Kidney glomerular epithelial cell (primary cell): ENCODE measurements at regions not wholly inside any gene's neighbourhood (a gene's known extent, or its start where the extent isn't known, plus 50 kb on each side); places are given as distances from the start of the nearest gene placed in this dataset.

Source experiments
- DNase-seq: peaks from one replicate; lab custom pipeline; 2025; lab: John Stamatoyannopoulos, UW

DNA sequence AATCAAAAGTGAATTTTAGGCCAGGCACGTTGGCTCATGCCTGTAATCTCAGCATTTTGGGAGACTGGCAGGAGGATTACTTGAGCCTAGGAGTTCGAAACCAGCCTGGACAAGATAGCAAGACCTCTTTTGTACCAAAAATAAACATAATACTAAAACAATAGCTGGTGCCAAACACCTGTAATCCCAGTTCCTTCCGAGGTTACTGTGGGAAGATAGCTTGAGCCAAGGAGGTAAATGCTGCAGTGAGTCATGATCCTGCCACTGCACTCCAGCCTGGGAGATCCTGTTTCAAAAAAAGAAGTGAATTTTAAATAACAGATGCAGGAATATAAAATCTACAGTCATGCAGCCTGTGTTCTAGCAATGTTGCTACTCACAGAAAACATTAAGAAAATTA is 488.3 kb downstream of the PPARGC1A start:
- DNase-seq = no peak

DNA sequence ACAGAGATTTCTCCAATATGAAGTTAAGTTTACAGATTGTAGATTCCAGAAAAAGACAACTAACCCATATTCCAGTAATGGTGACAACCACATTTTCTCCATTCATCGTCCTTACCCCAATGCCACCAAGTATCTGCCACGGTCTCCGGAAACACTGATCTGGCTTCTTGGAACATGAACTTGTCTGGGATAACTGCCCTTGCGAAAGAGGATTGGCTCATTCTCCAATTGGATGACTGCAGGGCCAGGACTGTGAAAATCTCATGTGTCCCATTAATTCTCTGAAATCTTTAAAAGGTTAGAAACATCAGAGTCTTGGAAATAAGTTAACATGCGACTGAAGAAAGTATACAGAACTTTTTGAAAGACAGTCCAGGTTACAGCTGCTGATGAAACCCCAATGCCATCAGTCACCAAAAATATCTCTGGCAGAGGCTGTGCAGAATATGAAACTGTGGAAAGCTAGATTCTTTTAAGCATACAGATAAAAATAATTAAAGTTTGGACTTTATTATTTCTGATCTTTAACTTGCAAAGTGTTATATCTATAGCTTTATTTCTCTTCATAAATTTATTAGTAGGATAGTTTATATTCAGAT is 496.9 kb downstream of the PPARGC1A start:
- no peak for DNase-seq

DNA sequence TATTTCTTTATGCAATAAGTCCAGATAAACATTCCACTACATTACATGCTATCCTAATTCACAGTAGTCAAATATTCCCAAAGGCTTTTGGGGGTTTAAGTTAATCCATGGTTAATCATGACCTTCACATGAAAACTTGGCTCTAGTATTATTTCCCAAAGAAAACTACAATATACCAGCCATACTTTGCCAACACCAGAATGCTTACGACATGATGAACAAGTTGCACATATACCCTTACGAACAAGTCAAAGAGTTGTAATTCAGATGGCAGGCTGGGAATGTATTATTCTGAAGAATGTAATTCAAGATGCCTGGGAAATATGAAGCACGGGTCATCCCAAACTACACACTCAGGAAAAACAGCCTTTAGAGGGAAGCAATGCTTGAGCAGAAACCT is 499.6 kb downstream of the PPARGC1A start:
- no peak for DNase-seq

DNA sequence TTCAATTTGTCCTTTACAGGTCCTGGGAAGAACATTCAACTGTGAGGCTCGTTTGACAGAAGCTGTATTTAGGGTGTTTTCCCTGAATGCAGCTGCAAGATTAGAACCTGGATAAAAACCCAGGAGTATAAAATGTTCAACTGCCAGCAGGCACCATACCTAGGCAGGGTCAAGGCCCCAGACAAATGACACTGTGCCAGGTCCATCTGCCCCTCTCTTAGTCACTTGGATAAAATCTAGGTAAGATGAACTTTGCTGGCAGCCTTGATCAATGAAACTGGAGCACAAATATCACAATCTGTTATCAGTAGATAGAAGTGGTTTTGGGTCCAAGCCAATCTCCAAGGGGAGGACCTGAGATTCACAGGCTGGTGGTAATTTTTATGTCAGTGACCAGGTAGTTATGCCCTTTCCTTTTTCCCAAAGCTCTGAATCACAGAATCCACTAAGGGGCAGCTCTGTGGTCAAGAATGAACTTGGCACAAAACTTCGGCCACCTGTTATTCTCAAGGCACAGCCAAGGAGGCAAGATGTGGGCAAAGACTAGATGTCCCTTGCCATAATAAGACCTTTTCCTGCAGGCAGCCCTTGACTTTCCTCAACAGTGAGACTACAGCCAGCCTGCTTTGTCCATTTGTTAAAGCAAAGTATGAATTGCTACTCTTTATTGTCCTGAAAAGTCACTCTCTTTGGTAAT is 501.0 kb downstream of the PPARGC1A start:
- no peak for DNase-seq

DNA sequence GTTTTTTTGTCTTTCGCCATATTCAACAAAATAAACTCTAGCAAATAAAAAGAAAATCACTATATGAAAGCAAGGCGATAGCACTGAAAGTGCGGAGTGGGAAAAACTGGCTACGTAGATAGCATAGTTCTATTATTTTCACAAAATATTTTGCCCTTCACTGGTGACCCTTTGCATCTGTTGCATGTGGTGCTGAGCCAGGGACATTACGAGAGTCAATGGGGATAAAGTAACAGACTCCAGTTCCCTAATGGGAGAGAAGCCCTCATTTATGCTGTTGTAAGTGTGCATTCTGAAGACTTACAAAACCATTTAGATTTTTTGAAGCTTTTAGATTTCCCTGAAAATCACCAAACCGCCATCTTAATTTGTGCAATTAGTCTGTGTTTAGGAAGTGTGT is 501.6 kb downstream of the PPARGC1A start:
- no peak for DNase-seq

GRCh38 chr4:23384741-23385140 is 505.1 kb downstream of the PPARGC1A start:
- peak; percentile 21 for DNase-seq

DNA sequence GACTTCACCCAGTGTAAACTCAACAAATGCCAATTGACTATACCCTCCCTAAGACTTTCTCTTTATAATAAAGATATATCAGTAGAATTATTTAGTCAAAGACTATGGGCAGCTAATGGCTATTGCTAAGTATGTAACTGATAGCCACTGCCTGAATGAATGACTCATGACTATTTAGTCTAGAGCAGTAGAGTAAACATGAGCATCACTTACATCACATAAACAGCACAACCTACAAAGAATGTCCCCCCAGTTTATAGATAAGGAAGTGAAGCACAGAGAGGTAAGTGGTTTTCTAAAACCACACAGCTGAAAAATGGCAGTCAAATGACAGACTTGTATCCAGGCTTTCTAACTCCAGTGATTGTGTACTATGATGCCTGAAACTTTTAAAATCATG is 507.0 kb downstream of the PPARGC1A start:
- no peak for DNase-seq

DNA sequence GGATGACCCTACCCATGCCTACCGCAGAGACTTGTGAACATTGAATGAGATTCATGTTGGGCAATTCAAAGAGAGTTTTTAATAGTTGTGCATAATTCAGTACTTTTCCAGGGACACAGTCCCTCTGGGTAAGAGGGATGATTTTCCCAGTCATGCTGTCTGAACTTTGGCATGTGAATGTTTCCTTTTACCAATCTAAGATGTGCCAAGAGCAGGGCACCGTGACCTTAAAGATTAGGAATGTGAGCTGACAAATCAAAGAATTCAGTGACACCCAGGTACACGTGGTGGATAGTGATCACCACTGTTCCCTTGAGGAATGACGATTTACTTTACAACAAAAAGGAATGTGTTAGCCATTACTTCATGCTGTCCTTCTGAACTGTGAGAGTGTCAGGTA is 515.6 kb downstream of the PPARGC1A start:
- DNase-seq = peak; percentile 86

- peak; percentile 70 for DNase-seq
Measured at GRCh38 chr4:23373261-23373660, 516.6 kb downstream of the PPARGC1A start.

- no peak for DNase-seq
Measured at GRCh38 chr4:23371533-23371932, 518.3 kb downstream of the PPARGC1A start.

DNA sequence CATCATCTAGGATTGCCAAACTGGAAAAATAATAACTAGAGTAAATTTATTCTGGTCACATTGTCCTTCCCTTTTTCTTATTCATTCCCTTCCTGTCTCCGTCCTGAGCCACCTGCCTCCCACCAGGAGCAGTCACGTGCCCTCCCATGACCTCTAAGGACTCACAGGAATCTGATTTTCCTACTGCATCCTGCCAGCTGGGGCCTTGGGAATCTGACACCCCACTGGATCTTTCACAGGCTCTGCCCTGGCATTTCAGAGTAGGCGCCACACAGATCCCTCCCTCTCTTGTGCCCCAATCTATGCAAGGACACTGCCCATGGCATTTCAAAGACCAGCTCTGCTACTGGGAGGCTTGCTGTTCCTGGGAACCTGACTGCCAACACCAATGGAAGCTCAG is 520.5 kb downstream of the PPARGC1A start:
- DNase-seq = no peak

DNA sequence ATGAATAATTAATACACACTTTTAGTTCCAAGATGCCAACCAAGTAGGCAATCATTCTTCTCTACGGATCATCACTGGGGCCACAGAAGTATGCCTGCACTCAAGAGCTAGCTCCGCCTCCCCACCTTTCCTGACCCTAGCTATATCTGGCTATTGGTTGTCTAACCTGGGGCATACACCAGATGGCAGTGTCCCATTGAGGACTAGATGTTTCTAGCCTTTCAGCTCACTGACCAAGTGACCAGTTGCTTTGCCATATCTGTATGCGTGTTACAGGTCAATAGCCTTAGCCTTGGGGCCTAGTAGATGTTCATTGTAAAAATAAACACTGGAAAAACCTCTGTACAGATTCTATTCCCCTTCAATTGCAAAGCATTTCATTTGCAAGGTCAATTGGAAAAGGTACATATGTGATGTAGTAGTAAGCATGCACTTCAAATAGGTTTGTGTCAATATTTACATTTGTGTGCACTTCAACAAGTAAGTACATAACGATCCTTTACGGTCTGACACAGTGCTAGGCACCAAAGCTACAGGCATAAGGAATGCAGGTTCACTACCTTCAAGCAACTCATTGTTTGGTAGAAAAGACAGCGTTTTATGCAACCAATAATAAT is 521.7 kb downstream of the PPARGC1A start:
- DNase-seq = no peak

GRCh38 chr4:23366557-23366906 is 523.3 kb downstream of the PPARGC1A start:
- no peak for DNase-seq

DNA sequence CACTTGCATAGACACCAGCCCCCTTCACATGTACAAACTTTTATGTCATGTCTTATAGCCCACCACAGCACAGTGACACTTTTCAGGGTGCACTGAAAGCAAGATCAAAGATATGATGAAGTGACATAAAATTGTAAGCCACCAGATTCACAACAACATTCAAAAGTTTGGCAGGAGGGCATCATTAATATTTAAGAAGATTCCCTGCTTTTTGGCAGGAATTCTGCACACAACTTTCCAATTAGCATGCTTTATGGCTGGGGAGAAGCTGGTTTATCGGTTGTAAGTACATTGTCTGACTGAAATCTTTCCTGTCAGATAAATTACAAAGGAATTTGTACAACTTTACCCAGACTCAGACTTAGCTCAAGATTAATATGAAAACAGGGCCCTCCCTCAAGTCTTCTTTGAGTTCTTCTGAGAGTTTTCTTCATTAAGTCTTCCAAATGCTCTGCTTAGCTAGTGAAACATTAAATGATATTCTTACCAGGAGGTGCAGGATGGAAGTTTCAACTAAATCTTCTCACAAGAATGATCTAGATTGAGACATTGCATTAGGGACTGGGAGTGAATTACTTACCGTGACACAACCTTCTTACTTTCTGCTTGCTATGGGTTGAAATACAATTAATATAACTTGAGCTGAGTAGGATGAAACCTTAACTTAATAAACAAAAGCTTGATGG is 523.8 kb downstream of the PPARGC1A start:
- no peak for DNase-seq

GRCh38 chr4:23365086-23365485 is 524.8 kb downstream of the PPARGC1A start:
- no peak for DNase-seq

DNA sequence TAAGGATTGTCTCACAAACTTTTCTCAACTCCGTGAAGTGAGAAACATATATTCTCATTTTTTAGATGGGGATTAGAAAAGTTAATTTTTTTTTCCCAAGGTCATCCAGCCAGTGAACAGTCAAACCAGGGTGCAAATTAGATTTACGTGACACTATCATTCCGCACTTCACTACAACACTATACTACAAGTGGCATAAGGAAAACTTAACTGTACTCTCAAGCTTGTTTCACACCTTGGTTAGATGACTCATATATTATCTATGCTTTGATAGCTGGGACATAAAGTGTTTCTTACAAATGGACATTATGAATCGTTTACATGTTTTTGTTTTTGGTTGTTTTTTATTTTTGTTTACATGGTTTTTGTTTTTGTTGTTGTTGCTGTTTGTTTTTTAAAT is 525.7 kb downstream of the PPARGC1A start:
- DNase-seq = no peak

- DNase-seq = no peak
Measured at GRCh38 chr4:23361453-23361852, 528.4 kb downstream of the PPARGC1A start.

GRCh38 chr4:23360718-23361117 is 529.1 kb downstream of the PPARGC1A start:
- no peak for DNase-seq

DNA sequence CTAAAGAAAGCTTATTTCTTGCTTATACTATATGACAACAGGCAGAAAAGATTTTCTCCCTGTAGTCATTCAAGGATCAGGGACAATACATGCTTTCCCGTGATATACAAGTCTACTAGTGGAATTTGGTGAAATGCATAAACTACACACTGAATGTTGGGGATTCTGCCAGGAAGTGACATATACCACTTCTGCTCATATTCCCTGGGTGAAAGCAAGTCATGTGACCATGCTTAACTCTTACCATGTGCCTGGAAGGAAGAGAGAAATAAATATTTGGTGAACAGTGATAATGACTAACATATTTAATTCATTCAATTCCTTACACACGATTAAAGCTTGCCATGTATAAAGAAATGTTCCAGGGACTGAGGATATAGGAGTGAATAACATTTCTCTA is 534.6 kb downstream of the PPARGC1A start:
- DNase-seq = no peak

- DNase-seq = no peak
Measured at GRCh38 chr4:23353200-23353599, 536.6 kb downstream of the PPARGC1A start.

DNA sequence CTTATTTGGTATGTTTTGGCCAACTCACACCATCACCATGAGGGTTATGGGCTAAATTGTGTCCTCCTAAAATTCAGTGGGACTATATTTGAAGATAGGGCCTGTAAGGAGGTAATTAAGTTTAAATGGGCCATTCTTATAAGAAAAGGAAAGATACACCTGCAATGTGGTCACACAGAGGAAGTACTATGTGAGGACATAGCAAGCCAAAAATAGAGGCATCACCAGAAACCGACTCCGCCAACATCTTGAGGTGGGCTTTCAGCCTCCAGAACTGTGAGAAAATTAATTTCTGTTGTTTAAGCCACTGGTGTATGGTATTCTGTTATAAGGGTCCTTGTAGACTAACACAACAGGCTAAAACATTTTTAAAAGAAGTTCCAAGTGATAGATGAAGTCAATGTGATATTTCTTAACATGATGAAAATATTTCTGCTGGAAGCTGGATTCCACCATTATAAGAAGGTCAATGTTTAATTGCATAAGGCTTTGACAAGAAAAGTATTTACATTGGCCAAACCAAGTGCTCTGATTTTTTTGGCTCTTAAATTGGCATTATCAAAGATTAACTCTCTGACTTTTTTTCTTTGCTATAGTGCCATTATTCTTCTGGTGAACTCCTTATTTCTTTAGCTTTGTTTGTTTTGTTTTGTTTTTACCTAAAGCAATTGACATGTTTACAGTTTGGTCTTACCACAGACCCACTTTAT is 540.9 kb downstream of the PPARGC1A start:
- DNase-seq = no peak

DNA sequence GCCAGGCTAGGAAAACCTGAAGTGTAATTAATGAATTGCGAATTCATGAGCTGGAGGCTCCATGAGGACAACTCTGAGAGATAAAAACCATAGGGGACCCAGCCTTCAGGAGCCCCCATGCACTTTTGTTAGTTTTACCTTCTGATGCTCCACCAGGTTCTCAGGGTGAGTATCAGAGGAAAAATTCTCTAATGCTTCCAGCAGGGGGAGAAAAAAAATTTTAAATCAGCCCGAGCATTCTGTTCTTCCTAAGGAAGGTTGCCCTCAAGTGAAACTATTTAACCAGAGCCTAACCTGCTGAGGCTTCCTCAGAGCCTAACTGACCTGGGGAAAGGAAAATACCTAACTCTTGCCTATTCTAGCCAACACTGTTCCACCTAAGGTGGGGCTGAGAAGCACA is 552.6 kb downstream of the PPARGC1A start:
- DNase-seq = peak; percentile 26
